ENCODE measurements at regions not wholly inside any gene's neighbourhood (a gene's known extent, or its start where the extent isn't known, plus 50 kb on each side); places are given as distances from the start of the nearest gene placed in this dataset.

- TF ChIP-seq EZH2 (IDR thresholded peaks at IDR 0.05) (no peak), POLR2AphosphoS5 (IDR thresholded peaks at IDR 0.05; ENCODE audit: borderline replicate concordance, low read depth, low read length) (no peak)
Observed at GRCh38 chr2:67619204-67619603, 222.1 kb downstream of the ETAA1 start.

Measured in SK-N-MC (cell line).